NCI-H2107 (cell line): ENCODE measurements at regions not wholly inside any gene's neighbourhood (a gene's known extent, or its start where the extent isn't known, plus 50 kb on each side); places are given as distances from the start of the nearest gene placed in this dataset.

Source experiments
- DNase-seq: peaks from one replicate; lab custom pipeline; 2025; lab: John Stamatoyannopoulos, UW

GRCh38 chr11:15773476-15774387 is 582.6 kb downstream of the SOX6 start:
- no peak for DNase-seq

GRCh38 chr11:15774388-15774939 is 581.9 kb downstream of the SOX6 start:
- no peak for DNase-seq

- DNase-seq: no peak
Measured at GRCh38 chr11:15775015-15775541, 581.3 kb downstream of the SOX6 start.

GRCh38 chr11:15775797-15776196 is 580.5 kb downstream of the SOX6 start:
- no peak for DNase-seq

GRCh38 chr11:15776366-15776765 is 580.0 kb downstream of the SOX6 start:
- no peak for DNase-seq

- no peak for DNase-seq
Measured at GRCh38 chr11:15779518-15779917, 576.8 kb downstream of the SOX6 start.

- no peak for DNase-seq
Measured at GRCh38 chr11:15780382-15780781, 576.0 kb downstream of the SOX6 start.

- no peak for DNase-seq
Measured at GRCh38 chr11:15780837-15781236, 575.5 kb downstream of the SOX6 start.

- DNase-seq: no peak
Measured at GRCh38 chr11:15783619-15784018, 572.7 kb downstream of the SOX6 start.

GRCh38 chr11:15793043-15793996 is 563.0 kb downstream of the SOX6 start:
- DNase-seq: no peak

- no peak for DNase-seq
Measured at GRCh38 chr11:15794361-15795150, 561.8 kb downstream of the SOX6 start.

- no peak for DNase-seq
Measured at GRCh38 chr11:15795378-15795777, 561.0 kb downstream of the SOX6 start.

GRCh38 chr11:15800111-15800800 is 556.1 kb downstream of the SOX6 start:
- DNase-seq: no peak

- DNase-seq: no peak
Measured at GRCh38 chr11:15801126-15801525, 555.2 kb downstream of the SOX6 start.

- DNase-seq: no peak
Measured at GRCh38 chr11:15801616-15802015, 554.7 kb downstream of the SOX6 start.

- peak; percentile 36 for DNase-seq
Measured at GRCh38 chr11:15805726-15806125, 550.6 kb downstream of the SOX6 start.

GRCh38 chr11:15806217-15806616 is 550.1 kb downstream of the SOX6 start:
- DNase-seq: no peak

GRCh38 chr11:15807827-15808226 is 548.5 kb downstream of the SOX6 start:
- DNase-seq: no peak

- DNase-seq: no peak
Measured at GRCh38 chr11:15810082-15810481, 546.3 kb downstream of the SOX6 start.

GRCh38 chr11:15810525-15810924 is 545.8 kb downstream of the SOX6 start:
- DNase-seq: no peak
